DND-41 (cell line): ENCODE measurements at regions not wholly inside any gene's neighbourhood (a gene's known extent, or its start where the extent isn't known, plus 50 kb on each side); places are given as distances from the start of the nearest gene placed in this dataset.

Source experiments
- EZH2 ChIP-seq: IDR thresholded peaks from 3 replicates; pipeline ENCODE4 v1.6.1; 2012; ENCODE audit warnings: borderline replicate concordance, low read depth, mild to moderate bottlenecking, moderate library complexity, low read length, inconsistent platforms; ENCODE audit not compliant: severe bottlenecking
- TF ChIP-seq, protein P1 (sequence below): IDR thresholded peaks from 2 replicates; pipeline ENCODE4 v1.5.1; 2012; ENCODE audit warnings: borderline replicate concordance, low read length, moderate library complexity, mild to moderate bottlenecking; ENCODE audit not compliant: poor library complexity, severe bottlenecking; ENCODE audit errors: extremely low read depth

GRCh38 chr12:93097417-93097816 is 168.3 kb upstream of the EEA1 start:
- TF ChIP-seq, protein P1, sequence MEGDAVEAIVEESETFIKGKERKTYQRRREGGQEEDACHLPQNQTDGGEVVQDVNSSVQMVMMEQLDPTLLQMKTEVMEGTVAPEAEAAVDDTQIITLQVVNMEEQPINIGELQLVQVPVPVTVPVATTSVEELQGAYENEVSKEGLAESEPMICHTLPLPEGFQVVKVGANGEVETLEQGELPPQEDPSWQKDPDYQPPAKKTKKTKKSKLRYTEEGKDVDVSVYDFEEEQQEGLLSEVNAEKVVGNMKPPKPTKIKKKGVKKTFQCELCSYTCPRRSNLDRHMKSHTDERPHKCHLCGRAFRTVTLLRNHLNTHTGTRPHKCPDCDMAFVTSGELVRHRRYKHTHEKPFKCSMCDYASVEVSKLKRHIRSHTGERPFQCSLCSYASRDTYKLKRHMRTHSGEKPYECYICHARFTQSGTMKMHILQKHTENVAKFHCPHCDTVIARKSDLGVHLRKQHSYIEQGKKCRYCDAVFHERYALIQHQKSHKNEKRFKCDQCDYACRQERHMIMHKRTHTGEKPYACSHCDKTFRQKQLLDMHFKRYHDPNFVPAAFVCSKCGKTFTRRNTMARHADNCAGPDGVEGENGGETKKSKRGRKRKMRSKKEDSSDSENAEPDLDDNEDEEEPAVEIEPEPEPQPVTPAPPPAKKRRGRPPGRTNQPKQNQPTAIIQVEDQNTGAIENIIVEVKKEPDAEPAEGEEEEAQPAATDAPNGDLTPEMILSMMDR = no peak
- TF ChIP-seq EZH2 = no peak
